HG02642 (cell line): ENCODE measurements at regions not wholly inside any gene's neighbourhood (a gene's known extent, or its start where the extent isn't known, plus 50 kb on each side); places are given as distances from the start of the nearest gene placed in this dataset.

Experiments
- ATAC-seq: cut with Tn5 transposase; IDR thresholded peaks from one replicate; pipeline ENCODE4 v1.9.1; 2021; ENCODE audit warnings: mild to moderate bottlenecking; ENCODE audit not compliant: unreplicated experiment, poor library complexity

GRCh38 chr1:10848109-10848684 lies 51.8 kb upstream of the CASZ1 start:
- no peak for ATAC-seq

- ATAC-seq, result no peak
Observed at GRCh38 chr1:10850026-10850425, 53.6 kb upstream of the CASZ1 start.

DNA sequence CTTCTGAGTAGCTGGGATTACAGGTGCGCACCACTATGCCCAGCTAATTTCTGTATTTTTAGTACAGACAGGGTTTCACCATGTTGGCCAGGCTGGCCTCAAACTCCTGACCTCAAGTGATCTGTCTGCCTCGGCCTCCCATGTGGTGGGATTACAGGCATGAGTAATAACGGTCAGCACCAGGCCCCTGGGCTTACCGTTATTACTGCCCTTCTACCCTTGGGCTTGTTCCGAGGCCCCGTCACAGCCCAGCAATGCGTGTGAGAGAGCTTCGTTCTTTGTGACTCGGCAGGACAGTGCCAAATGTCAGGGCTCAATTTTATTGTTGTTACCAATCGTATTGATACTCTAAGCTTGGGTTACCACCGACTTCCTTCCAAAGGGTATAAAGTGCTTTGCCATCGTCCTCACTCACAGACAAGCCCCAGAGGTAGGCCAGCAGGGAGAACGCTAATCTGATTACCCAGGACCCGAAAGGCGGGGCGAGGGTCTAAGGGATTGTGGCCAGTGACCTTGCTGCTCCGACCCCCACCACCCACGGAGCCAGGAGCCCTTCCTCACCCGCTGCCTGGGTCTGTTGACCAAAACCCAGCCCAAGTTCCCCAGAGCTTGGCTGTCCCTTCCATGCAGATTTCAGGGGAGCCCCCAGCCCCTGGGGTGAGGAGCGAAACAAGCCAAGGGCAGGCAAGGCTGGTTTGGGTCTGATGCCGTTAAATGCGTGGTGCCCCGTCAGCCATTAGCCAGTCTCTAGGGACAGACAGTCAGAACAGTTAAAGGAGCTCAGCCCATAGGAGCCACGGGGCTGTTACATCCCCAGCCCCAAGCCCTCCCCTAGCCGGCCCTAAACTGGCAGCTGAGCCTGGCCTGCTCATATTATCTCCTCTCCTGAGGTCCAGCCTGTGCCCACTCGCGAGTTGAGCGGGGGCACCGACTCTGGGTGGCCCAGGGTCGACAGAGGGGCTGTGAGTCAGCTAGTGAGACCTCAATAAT lies 54.9 kb upstream of the CASZ1 start:
- no peak for ATAC-seq

GRCh38 chr1:10852018-10852417 lies 55.6 kb upstream of the CASZ1 start:
- no peak for ATAC-seq

GRCh38 chr1:10852486-10852885 lies 56.0 kb upstream of the CASZ1 start:
- no peak for ATAC-seq

DNA sequence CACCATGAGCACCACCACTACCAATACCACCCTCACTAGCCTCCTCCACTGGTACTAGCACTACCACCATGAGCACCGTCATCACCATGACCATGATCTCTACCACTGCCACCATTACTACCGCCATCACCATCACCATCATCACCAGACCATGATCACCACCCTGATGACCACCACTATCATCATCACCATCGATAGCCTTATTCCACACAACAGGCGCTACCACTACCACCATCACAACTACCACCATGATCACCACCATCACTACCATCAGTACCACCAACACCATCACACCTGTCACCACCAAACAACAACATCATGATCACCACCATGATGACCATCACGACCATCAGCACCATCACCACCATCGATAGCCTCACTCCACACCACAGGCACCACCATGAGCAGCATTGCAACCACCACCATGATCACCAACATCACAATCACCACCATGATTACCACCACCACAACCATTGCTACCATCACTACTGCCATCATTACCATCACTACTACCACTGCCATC lies 56.6 kb upstream of the CASZ1 start:
- ATAC-seq, result no peak

DNA sequence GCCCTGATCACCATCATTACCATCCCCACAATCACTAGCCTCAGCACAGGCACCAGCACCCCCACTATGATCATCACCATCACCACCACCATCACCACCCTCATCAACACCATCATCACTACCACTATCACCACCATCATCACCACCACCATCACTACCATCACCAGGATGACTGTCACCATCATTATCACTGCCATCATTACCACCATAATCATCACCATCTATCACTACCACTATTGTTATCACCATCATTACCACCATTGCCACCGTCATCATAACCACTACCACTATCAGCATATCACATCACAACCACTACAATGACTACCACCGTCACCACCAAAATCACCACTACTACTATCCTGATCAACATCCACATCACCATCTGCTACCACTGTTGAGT lies 57.3 kb upstream of the CASZ1 start:
- no peak for ATAC-seq

- ATAC-seq, result no peak
Observed at GRCh38 chr1:10854856-10855459, 58.5 kb upstream of the CASZ1 start.

- no peak for ATAC-seq
Observed at GRCh38 chr1:10856176-10856683, 59.8 kb upstream of the CASZ1 start.

DNA sequence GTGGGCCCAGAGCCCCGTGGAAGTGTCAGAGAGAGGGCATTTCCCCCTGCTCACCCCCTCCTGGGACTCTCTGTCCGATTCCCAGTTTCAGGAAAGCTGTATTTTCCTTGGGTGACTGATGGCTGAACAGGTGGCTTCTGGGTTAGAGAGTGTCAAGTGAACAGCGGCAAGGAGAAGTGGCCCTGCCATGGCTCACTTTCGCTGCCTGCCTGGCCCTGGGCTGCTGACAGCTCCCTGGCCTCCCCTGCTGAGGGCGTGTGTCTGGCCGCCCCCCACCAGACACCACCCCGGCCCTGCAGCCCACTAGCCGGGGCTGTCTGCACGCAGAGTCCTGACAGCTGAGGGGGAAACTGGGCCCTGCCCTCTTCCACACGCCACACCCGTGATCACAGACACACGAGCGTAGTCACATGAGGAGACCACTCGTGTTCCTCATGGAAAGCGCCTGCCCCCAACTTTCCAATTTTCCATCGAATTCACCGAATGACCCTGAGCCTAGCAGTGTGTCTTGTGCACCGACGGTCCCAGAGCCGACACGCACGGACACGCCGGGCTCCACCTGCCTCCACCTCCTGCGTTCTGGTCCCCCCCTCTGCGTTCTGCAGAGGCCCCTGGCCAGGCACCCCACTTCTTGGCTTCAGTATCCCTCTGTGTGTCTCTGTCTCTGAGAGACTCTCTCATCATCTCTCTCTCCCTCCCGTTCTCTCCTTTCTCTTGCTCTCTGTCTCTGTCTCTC lies 60.6 kb upstream of the CASZ1 start:
- ATAC-seq, result no peak

GRCh38 chr1:10857687-10858086 lies 61.2 kb upstream of the CASZ1 start:
- ATAC-seq, result no peak

DNA sequence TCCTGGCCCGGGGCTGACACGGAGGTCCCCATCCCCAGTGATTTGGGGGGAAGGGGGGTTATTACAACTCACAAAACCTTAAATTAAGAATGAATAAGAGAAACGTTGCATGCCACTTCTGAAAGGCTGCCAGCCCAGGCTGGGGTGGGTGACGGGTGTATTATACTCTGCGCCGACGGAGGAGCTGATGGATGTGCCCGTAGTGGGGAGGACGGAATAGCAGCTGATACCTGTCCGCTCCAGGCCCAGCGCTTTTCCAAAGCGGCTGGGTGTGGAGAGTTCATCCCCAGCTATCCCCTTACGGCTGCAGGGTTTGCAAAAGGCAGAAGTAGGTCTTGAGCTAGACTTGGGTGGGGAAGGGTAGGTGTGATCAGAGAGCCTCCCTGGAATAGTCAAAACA lies 63.8 kb upstream of the CASZ1 start:
- ATAC-seq, result no peak

DNA sequence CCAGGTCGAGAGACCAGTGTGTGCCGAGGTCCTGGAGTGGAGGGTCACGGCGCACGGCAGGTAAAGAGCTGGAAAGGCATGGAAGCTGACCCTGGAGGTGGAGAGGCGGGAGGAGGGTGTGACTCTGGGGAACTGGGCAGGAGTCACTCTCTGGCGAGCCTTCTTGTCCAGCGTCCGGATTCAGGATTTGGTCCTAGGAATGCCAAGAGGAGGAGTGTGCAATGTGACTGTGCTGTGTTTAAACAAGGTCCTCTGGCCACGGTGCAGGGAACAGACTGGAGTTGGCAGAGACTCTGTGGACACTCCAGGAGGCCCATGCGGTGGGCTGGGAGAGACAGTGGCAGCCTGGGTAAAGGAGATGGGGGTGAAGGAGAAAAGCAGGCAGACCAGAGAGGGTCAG lies 64.2 kb upstream of the CASZ1 start:
- no peak for ATAC-seq

DNA sequence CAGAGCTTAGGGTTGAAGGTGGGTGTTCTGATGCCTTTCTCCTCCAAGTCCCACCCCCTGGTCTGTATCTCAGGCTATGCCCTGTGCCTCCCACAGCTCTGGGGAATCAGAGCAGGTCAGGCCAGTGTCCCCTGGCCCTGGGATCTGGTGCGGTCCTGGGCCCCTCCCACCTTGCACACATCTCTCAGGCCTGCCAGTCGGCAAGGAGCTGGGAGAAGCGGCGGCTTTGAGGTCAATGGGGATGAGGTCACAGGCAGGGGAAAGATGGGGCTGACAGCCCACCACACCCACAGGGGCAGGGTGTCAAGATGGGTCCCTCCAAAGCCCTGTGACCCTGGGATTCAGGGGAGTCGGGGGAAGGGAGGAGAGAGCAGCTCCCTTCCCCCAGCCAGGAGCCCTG lies 65.4 kb upstream of the CASZ1 start:
- ATAC-seq, result no peak

DNA sequence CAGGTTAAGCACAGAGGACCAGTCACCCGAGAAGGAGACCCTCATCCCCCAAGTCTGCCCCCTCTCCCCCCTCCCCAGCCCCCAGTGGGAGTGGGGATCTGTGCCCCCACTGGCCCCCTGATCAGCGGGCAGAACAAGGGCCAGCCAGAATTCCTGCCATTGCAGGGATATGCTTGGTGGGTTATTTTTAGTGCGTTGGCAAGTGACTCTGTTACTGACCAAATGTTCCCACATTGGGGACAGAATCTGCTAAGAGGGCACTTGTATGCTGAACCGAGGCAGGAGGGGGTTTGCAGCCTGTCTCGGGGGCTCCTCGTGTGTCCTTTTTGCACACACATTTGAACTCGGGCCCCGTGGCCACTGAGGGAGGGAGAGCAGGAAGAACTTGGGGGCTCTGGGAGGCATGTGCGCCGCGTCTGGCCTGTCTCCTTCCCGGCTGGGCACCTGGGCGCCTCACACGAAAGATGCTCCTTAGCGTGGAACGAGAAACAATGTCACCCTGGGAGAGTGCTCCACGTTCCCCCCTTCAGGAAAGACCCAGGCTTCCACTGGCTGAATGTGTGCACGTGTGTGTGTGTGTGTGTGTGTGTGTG lies 66.4 kb upstream of the CASZ1 start:
- ATAC-seq, result no peak

DNA sequence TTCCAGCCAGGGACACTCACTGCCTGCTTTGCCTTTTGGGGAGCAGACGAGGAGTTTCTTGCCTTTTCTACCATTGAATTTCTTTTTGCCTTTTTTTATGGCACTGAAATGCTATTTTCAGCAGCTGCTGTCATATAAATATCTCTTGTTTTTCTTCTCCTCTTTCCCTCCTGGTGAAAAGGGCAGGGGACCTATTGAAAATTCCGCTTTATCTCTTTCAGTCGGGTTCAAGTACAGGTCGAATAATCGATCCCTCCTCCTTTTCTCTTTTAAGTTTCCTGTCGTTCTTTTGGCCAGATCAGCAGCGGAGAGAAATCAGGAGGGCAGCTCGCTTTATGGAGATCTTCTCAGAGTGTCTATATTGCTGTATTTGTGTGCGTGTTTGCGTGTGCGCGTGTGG lies 67.4 kb upstream of the CASZ1 start:
- no peak for ATAC-seq

DNA sequence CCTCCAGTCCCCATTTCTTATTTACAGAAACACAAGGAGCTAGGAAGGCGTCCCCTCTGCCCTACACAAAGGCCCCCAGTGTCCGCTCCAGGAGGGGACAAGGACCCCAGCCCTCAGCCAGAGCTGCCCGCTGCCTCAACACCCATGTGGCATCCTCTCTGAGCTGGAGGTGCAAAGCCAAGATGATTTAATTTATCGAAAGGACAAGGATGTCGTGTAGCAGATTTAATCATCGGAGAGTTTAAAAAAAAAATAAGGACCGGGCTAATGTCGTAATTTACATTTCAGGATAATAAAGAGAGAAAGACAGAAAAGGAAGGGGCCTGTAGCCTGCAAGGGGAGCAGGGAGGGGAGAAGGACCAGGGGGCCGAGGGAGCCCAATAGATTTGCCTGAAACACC lies 68.3 kb upstream of the CASZ1 start:
- no peak for ATAC-seq

- no peak for ATAC-seq
Observed at GRCh38 chr1:10865518-10866320, 69.3 kb upstream of the CASZ1 start.
